H1 (cell line): ENCODE measurements at regions not wholly inside any gene's neighbourhood (a gene's known extent, or its start where the extent isn't known, plus 50 kb on each side); places are given as distances from the start of the nearest gene placed in this dataset.

Experiments
- CEBPB ChIP-seq: IDR thresholded peaks from 2 replicates; pipeline ENCODE4 v1.6.1; 2012; ENCODE audit warnings: low read depth, low read length
- CHD2 ChIP-seq: IDR thresholded peaks from 2 replicates; pipeline ENCODE4 v1.6.1; 2012; ENCODE audit warnings: low read length, improper control_type of control experiment
- CTBP2 ChIP-seq: IDR thresholded peaks from 2 replicates; pipeline ENCODE4 v1.7.0; 2011; ENCODE audit warnings: borderline replicate concordance, mild to moderate bottlenecking, moderate library complexity, mixed read lengths, low read length; ENCODE audit not compliant: insufficient read depth, insufficient read length
- HDAC6 ChIP-seq: IDR thresholded peaks from one replicate; pipeline ENCODE4 v1.7.1; 2012; ENCODE audit warnings: low read depth, mild to moderate bottlenecking, inconsistent platforms, low read length, moderate library complexity
- NANOG ChIP-seq: IDR thresholded peaks from 2 replicates; pipeline ENCODE4 v1.6.1; 2011; ENCODE audit warnings: low read length, low read depth, mild to moderate bottlenecking, inconsistent platforms; ENCODE audit not compliant: insufficient read depth, poor library complexity, severe bottlenecking
- RAD21 ChIP-seq, 2 experiments: IDR thresholded peaks in 1 of 2; conservative IDR thresholded peaks in 1 of 2; 2 replicates each; pipeline ENCODE4 v1.6.1; 2011; ENCODE audit warnings: low read depth in 2 of 2, low read length in 2 of 2, improper control_type of control experiment in 1 of 2, inconsistent platforms in 1 of 2, mild to moderate bottlenecking in 1 of 2, moderate library complexity in 1 of 2
- ZNF274 ChIP-seq: IDR thresholded peaks from 2 replicates; pipeline ENCODE4 v1.7.0; 2012; ENCODE audit warnings: low read length, borderline replicate concordance; ENCODE audit errors: extremely low read depth
- TF ChIP-seq, protein P1 (sequence below): IDR thresholded peaks from 2 replicates; pipeline ENCODE4 v1.6.1; 2012; ENCODE audit warnings: inconsistent platforms
- TF ChIP-seq, protein P2 (sequence below): IDR thresholded peaks from 2 replicates; pipeline ENCODE4 v1.6.1; 2012; ENCODE audit warnings: low read length, inconsistent platforms
- TF ChIP-seq, protein P3 (sequence below): IDR thresholded peaks from 2 replicates; pipeline ENCODE4 v1.6.1; 2011; ENCODE audit warnings: low read depth, mild to moderate bottlenecking, low read length; ENCODE audit not compliant: insufficient read depth

DNA sequence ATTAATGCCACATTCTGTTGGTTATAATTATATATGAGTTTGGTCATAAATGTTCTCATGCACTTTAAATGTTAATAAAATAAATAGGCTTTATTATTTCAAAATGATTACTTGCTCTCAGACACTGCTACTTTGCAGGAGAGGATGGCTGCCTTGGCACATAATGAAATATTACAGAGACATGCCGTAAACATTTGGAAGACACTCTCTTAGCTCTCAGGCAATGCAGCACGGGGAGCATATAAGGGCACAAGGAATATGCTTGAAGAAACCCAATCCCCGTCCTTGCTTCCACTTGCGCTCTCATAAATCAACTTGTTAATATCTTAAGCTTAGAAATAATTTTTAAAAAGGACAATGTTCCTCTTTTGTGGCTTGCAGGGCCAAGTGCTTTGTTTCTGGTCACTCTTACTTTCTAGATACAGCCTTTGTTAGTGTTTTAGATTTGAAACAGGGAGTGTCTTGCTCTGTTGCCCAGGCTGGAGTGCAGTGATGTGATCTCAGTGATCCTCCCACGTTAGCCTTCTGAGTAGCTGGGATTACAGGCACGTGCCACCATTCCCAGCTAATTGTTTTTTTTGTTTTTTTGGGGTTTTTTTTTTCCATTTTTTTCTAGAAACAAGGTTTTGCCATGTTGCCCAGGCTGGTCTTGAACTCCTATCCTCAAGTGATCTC lies 445.0 kb downstream of the SPRY1 start (continued):
- TF ChIP-seq CTBP2 = no peak
- TF ChIP-seq, protein P1, sequence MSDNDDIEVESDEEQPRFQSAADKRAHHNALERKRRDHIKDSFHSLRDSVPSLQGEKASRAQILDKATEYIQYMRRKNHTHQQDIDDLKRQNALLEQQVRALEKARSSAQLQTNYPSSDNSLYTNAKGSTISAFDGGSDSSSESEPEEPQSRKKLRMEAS = no peak
- TF ChIP-seq ZNF274 = no peak
- TF ChIP-seq NANOG = no peak
- TF ChIP-seq HDAC6 = no peak
- TF ChIP-seq, protein P2, sequence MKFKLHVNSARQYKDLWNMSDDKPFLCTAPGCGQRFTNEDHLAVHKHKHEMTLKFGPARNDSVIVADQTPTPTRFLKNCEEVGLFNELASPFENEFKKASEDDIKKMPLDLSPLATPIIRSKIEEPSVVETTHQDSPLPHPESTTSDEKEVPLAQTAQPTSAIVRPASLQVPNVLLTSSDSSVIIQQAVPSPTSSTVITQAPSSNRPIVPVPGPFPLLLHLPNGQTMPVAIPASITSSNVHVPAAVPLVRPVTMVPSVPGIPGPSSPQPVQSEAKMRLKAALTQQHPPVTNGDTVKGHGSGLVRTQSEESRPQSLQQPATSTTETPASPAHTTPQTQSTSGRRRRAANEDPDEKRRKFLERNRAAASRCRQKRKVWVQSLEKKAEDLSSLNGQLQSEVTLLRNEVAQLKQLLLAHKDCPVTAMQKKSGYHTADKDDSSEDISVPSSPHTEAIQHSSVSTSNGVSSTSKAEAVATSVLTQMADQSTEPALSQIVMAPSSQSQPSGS = no peak
- TF ChIP-seq, protein P3, sequence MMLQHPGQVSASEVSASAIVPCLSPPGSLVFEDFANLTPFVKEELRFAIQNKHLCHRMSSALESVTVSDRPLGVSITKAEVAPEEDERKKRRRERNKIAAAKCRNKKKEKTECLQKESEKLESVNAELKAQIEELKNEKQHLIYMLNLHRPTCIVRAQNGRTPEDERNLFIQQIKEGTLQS = no peak
- TF ChIP-seq CHD2 = no peak
- TF ChIP-seq CEBPB = no peak
- no peak for TF ChIP-seq RAD21 (IDR thresholded peaks at IDR 0.05 in 1 of 2, conservative IDR thresholded peaks at IDR 0.05 in 1 of 2; ENCODE audit: low read depth in 2 of 2, low read length in 2 of 2)
